GM21528 (cell line): ENCODE measurements at regions not wholly inside any gene's neighbourhood (a gene's known extent, or its start where the extent isn't known, plus 50 kb on each side); places are given as distances from the start of the nearest gene placed in this dataset.

Experiments used
- ATAC-seq: cut with Tn5 transposase; IDR thresholded peaks from one replicate; pipeline ENCODE4 v1.9.1; 2021; ENCODE audit warnings: mild to moderate bottlenecking, moderate library complexity; ENCODE audit not compliant: unreplicated experiment, low FRiP score

- ATAC-seq: no peak
Observed at GRCh38 chr5:4990017-4990416, 150.1 kb upstream of the ADAMTS16 start.

- ATAC-seq: no peak
Observed at GRCh38 chr5:4990462-4990861, 149.7 kb upstream of the ADAMTS16 start.

GRCh38 chr5:4991925-4992324 is 148.2 kb upstream of the ADAMTS16 start:
- no peak for ATAC-seq

- no peak for ATAC-seq
Observed at GRCh38 chr5:4995014-4995413, 145.1 kb upstream of the ADAMTS16 start.

- no peak for ATAC-seq
Observed at GRCh38 chr5:5005353-5005752, 134.8 kb upstream of the ADAMTS16 start.

GRCh38 chr5:5006548-5006947 is 133.6 kb upstream of the ADAMTS16 start:
- ATAC-seq: no peak

- ATAC-seq: no peak
Observed at GRCh38 chr5:5009240-5009639, 130.9 kb upstream of the ADAMTS16 start.

- ATAC-seq: no peak
Observed at GRCh38 chr5:5011151-5011550, 129.0 kb upstream of the ADAMTS16 start.

GRCh38 chr5:5014586-5015235 is 125.4 kb upstream of the ADAMTS16 start:
- ATAC-seq: no peak

- no peak for ATAC-seq
Observed at GRCh38 chr5:5017827-5018577, 122.1 kb upstream of the ADAMTS16 start.

GRCh38 chr5:5018578-5018970 is 121.6 kb upstream of the ADAMTS16 start:
- ATAC-seq: no peak

- ATAC-seq: no peak
Observed at GRCh38 chr5:5021436-5021835, 118.7 kb upstream of the ADAMTS16 start.

- ATAC-seq: no peak
Observed at GRCh38 chr5:5025098-5025773, 114.9 kb upstream of the ADAMTS16 start.

- no peak for ATAC-seq
Observed at GRCh38 chr5:5025774-5026408, 114.2 kb upstream of the ADAMTS16 start.

GRCh38 chr5:5026409-5026785 is 113.7 kb upstream of the ADAMTS16 start:
- ATAC-seq: no peak

GRCh38 chr5:5031665-5032064 is 108.5 kb upstream of the ADAMTS16 start:
- ATAC-seq: no peak

GRCh38 chr5:5037674-5038073 is 102.5 kb upstream of the ADAMTS16 start:
- ATAC-seq: no peak

GRCh38 chr5:5039918-5040317 is 100.2 kb upstream of the ADAMTS16 start:
- no peak for ATAC-seq

- no peak for ATAC-seq
Observed at GRCh38 chr5:5040712-5041111, 99.4 kb upstream of the ADAMTS16 start.

GRCh38 chr5:5042806-5043205 is 97.3 kb upstream of the ADAMTS16 start:
- ATAC-seq: no peak

GRCh38 chr5:5043346-5043745 is 96.8 kb upstream of the ADAMTS16 start:
- ATAC-seq: no peak
